Esophagus squamous epithelium (tissue), 4 donors: ENCODE measurements at regions not wholly inside any gene's neighbourhood (a gene's known extent, or its start where the extent isn't known, plus 50 kb on each side); places are given as distances from the start of the nearest gene placed in this dataset.

Experiments
- POLR2A ChIP-seq, 4 donors: fragments of 450-650 bp; IDR thresholded peaks; one replicate each; pipeline ENCODE4 v1.6.1; 2017; ENCODE audit warnings: antibody characterized with exemption in 4 of 4, mild to moderate bottlenecking in 4 of 4, moderate library complexity in 3 of 4
- TF ChIP-seq, protein P1 (sequence below), 6 experiments: fragments of 450-650 bp in 4 of 6; fragments of 200-600 bp in 2 of 6; sonication (generic) in 2 of 6; IDR thresholded peaks; one replicate each; pipeline ENCODE4 v1.5.1; 2016 to 2019; ENCODE audit warnings: antibody characterized with exemption in 6 of 6, mild to moderate bottlenecking in 4 of 6, moderate library complexity in 4 of 6

DNA sequence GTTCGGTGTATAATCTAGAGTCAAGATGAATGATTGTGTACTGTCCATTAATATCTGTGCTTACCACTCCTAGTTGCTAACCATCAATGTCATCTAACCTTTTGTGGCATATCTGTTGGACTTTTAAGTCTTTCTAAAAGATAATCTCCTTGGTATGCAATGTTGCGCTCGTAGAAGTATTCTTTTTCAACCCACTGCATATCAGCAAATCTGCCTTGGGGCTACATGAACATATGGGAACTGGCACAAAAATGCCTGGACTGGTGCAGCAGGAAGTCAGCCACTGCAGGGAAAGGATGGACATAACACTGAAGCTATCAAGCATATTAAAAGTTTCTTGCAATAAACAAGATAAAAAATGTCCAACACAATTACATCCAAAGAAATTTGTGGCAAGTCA is 124.3 kb upstream of the SLC38A4 start:
- TF ChIP-seq, protein P1, sequence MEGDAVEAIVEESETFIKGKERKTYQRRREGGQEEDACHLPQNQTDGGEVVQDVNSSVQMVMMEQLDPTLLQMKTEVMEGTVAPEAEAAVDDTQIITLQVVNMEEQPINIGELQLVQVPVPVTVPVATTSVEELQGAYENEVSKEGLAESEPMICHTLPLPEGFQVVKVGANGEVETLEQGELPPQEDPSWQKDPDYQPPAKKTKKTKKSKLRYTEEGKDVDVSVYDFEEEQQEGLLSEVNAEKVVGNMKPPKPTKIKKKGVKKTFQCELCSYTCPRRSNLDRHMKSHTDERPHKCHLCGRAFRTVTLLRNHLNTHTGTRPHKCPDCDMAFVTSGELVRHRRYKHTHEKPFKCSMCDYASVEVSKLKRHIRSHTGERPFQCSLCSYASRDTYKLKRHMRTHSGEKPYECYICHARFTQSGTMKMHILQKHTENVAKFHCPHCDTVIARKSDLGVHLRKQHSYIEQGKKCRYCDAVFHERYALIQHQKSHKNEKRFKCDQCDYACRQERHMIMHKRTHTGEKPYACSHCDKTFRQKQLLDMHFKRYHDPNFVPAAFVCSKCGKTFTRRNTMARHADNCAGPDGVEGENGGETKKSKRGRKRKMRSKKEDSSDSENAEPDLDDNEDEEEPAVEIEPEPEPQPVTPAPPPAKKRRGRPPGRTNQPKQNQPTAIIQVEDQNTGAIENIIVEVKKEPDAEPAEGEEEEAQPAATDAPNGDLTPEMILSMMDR (IDR thresholded peaks at IDR 0.05): no peak
- TF ChIP-seq POLR2A (IDR thresholded peaks at IDR 0.05): no peak
